GM23338 (cell line): ENCODE measurements at regions not wholly inside any gene's neighbourhood (a gene's known extent, or its start where the extent isn't known, plus 50 kb on each side); places are given as distances from the start of the nearest gene placed in this dataset.

Experiments used
- ATAC-seq: fragments of 200-7000 bp; cut with Tn5 transposase; 3 replicates; pipeline ENCODE4 v1.9.1; 2020
- DNase-seq: peaks from one replicate; pipeline ENCODE4 v3.0.0-alpha.2; 2015; ENCODE audit warnings: low spot score
- H2AFZ ChIP-seq: fragments of 200-600 bp; sonication (generic); 2 replicates; pipeline ENCODE4 v1.8.0; 2016; ENCODE audit warnings: antibody characterized with exemption, mild to moderate bottlenecking, moderate library complexity
- H3F3A ChIP-seq: fragments of 200-600 bp; sonication (generic); replicated peaks from 2 replicates; pipeline ENCODE4 v1.8.0; 2017; ENCODE audit warnings: antibody characterized with exemption, mixed run types, low read depth
- H3K27ac ChIP-seq: fragments of 200-600 bp; sonication (generic); 2 replicates; pipeline ENCODE4 v1.6.1; 2016; ENCODE audit warnings: low read depth
- H3K27me3 ChIP-seq: fragments of 200-600 bp; sonication (generic); 2 replicates; pipeline ENCODE4 v1.8.0; 2016; ENCODE audit warnings: mild to moderate bottlenecking, mixed run types, moderate library complexity; ENCODE audit not compliant: insufficient read depth
- H3K36me3 ChIP-seq: fragments of 200-600 bp; sonication (generic); 2 replicates; pipeline ENCODE4 v1.8.0; 2016; ENCODE audit warnings: mild to moderate bottlenecking; ENCODE audit not compliant: insufficient read depth
- H3K4me1 ChIP-seq: fragments of 200-600 bp; sonication (generic); 2 replicates; pipeline ENCODE4 v1.8.0; 2016; ENCODE audit warnings: mild to moderate bottlenecking, moderate library complexity; ENCODE audit not compliant: insufficient read depth
- H3K4me2 ChIP-seq: fragments of 200-600 bp; sonication (generic); 2 replicates; pipeline ENCODE4 v1.7.1; 2017; ENCODE audit warnings: mixed run types
- H3K4me3 ChIP-seq: fragments of 200-600 bp; sonication (generic); 2 replicates; pipeline ENCODE4 v1.6.1; 2016; ENCODE audit warnings: mixed run types
- H3K79me2 ChIP-seq: fragments of 200-600 bp; sonication (generic); replicated peaks from 2 replicates; pipeline ENCODE4 v1.8.0; 2017; ENCODE audit warnings: mild to moderate bottlenecking; ENCODE audit not compliant: insufficient read depth
- H3K9me2 ChIP-seq: fragments of 200-600 bp; sonication (generic); 2 replicates; pipeline ENCODE4 v1.8.0; 2017; ENCODE audit not compliant: insufficient read depth
- H4K20me1 ChIP-seq: fragments of 200-600 bp; sonication (generic); replicated peaks from 2 replicates; pipeline ENCODE4 v1.8.0; 2017; ENCODE audit warnings: mild to moderate bottlenecking; ENCODE audit not compliant: insufficient read depth
- H3K27ac Mint-ChIP-seq: 2 replicates; pipeline ENCODE4 v1.8.0; 2020; ENCODE audit warnings: inconsistent platforms, mild to moderate bottlenecking, moderate library complexity, mixed read lengths
- H3K27me3 Mint-ChIP-seq: 3 replicates; pipeline ENCODE4 v1.8.0; 2022; ENCODE audit warnings: low read depth, mild to moderate bottlenecking, moderate library complexity, mixed read lengths, inconsistent platforms; ENCODE audit not compliant: insufficient read depth, poor library complexity
- H3K36me3 Mint-ChIP-seq: 3 replicates; pipeline ENCODE4 v1.8.0; 2021; ENCODE audit warnings: low read depth, mild to moderate bottlenecking, inconsistent platforms, moderate library complexity, mixed read lengths
- H3K4me1 Mint-ChIP-seq: 3 replicates; pipeline ENCODE4 v1.8.0; 2020; ENCODE audit warnings: mild to moderate bottlenecking, inconsistent platforms, mixed read lengths
- H3K4me3 Mint-ChIP-seq: 3 replicates; pipeline ENCODE4 v1.8.0; 2021; ENCODE audit warnings: moderate library complexity, mild to moderate bottlenecking, inconsistent platforms, mixed read lengths
- H3K9me3 Mint-ChIP-seq: 3 replicates; pipeline ENCODE4 v1.8.0; 2020; ENCODE audit warnings: moderate library complexity, mild to moderate bottlenecking, inconsistent platforms, mixed read lengths
- CREB1 ChIP-seq: fragments of 250-450 bp; sonication (Bioruptor Pico); IDR thresholded peaks from 2 replicates; pipeline ENCODE4 v1.5.0; 2020; ENCODE audit warnings: low read depth, mild to moderate bottlenecking, moderate library complexity
- JUNB ChIP-seq: IDR thresholded peaks from one replicate; pipeline ENCODE4 v1.6.1; 2016; ENCODE audit warnings: antibody characterized with exemption; ENCODE audit not compliant: unreplicated experiment
- NANOG ChIP-seq: IDR thresholded peaks from 2 replicates; pipeline ENCODE4 v1.6.1; 2016; ENCODE audit warnings: antibody characterized with exemption, borderline replicate concordance
- POLR2AphosphoS5 ChIP-seq: IDR thresholded peaks from 2 replicates; pipeline ENCODE4 v1.6.1; 2016; ENCODE audit warnings: antibody characterized with exemption, low read depth
- ZNF114 ChIP-seq: fragments of 250-450 bp; sonication (Bioruptor Pico); IDR thresholded peaks from 2 replicates; pipeline ENCODE4 v1.5.0; 2020; ENCODE audit warnings: mild to moderate bottlenecking, moderate library complexity
- ZNF331 ChIP-seq: fragments of 250-450 bp; sonication (Bioruptor Pico); IDR thresholded peaks from 2 replicates; pipeline ENCODE4 v1.5.0; 2020; ENCODE audit warnings: low read depth, mild to moderate bottlenecking, moderate library complexity
- TF ChIP-seq, protein P1 (sequence below): IDR thresholded peaks from one replicate; pipeline ENCODE4 v1.6.1; 2018; ENCODE audit warnings: antibody characterized with exemption; ENCODE audit not compliant: unreplicated experiment
- TF ChIP-seq, protein P2 (sequence below), 2 experiments: fragments of 200-600 bp in 1 of 2; sonication (generic) in 1 of 2; conservative IDR thresholded peaks; 2 replicates each; pipeline versions ENCODE4 v1.5.1 to v1.6.1; 2016 to 2017; ENCODE audit warnings: antibody characterized with exemption in 2 of 2, low read depth in 2 of 2, mild to moderate bottlenecking in 2 of 2, moderate library complexity in 1 of 2
- TF ChIP-seq, protein P3 (sequence below): fragments of 250-450 bp; sonication (Bioruptor Pico); IDR thresholded peaks from 2 replicates; pipeline ENCODE4 v1.5.0; 2020; ENCODE audit warnings: mild to moderate bottlenecking, moderate library complexity

DNA sequence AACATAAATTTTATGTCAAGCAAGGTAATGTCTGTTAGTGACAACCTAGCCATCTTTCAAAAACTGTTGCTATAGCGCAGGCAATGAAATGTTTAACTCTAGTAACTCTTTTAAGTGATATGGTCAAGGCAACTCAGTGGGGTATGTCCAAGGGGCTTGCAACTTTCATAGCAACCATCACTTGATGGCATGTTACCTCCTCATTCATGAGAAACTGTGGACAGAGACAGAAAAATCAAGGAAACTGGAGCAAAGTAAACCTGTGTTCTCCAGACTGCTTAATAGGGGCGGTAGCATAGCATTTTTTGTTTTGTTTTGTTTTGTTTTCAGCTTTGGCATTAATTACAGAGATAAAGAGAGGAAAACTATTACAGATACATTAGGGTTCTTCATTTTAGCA, 1456.8 kb upstream of the AGA start:
- no peaks in the 10 kb centered on the region for H3K36me3 ChIP-seq
- no peak overlapping the region for H3K27ac ChIP-seq
- no peaks in the 10 kb centered on the region for H3F3A ChIP-seq
- Mint-ChIP-seq H3K9me3 (no peaks in the 10 kb centered on the region), H3K36me3 (no peaks in the 10 kb centered on the region; the same call in 2 of the 3 replicates), H3K4me1 (no peaks in the 10 kb centered on the region), H3K27me3 (peaks cover 3% of the 10 kb centered on the region), H3K27ac (no peak overlapping the region), H3K4me3 (no peak overlapping the region)
- H3K79me2 ChIP-seq = no peaks in the 10 kb centered on the region
- no peaks in the 10 kb centered on the region for H3K4me1 ChIP-seq
- no peak overlapping the region for H3K4me2 ChIP-seq
- DNase-seq (no peak), ATAC-seq (no peak)
- H3K27me3 ChIP-seq = no peaks in the 10 kb centered on the region
- no peak overlapping the region for H3K4me3 ChIP-seq
- peak overlapping the region; percentile 78; the same call in 1 of the 2 replicates for H2AFZ ChIP-seq
- TF ChIP-seq CREB1 (CRISPR knock-in tag) = no peak
- TF ChIP-seq, protein P1, sequence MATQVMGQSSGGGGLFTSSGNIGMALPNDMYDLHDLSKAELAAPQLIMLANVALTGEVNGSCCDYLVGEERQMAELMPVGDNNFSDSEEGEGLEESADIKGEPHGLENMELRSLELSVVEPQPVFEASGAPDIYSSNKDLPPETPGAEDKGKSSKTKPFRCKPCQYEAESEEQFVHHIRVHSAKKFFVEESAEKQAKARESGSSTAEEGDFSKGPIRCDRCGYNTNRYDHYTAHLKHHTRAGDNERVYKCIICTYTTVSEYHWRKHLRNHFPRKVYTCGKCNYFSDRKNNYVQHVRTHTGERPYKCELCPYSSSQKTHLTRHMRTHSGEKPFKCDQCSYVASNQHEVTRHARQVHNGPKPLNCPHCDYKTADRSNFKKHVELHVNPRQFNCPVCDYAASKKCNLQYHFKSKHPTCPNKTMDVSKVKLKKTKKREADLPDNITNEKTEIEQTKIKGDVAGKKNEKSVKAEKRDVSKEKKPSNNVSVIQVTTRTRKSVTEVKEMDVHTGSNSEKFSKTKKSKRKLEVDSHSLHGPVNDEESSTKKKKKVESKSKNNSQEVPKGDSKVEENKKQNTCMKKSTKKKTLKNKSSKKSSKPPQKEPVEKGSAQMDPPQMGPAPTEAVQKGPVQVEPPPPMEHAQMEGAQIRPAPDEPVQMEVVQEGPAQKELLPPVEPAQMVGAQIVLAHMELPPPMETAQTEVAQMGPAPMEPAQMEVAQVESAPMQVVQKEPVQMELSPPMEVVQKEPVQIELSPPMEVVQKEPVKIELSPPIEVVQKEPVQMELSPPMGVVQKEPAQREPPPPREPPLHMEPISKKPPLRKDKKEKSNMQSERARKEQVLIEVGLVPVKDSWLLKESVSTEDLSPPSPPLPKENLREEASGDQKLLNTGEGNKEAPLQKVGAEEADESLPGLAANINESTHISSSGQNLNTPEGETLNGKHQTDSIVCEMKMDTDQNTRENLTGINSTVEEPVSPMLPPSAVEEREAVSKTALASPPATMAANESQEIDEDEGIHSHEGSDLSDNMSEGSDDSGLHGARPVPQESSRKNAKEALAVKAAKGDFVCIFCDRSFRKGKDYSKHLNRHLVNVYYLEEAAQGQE = no peak
- TF ChIP-seq JUNB = no peak
- no peak for TF ChIP-seq POLR2AphosphoS5
- no peak for TF ChIP-seq ZNF114 (CRISPR knock-in tag)
- TF ChIP-seq, protein P2, sequence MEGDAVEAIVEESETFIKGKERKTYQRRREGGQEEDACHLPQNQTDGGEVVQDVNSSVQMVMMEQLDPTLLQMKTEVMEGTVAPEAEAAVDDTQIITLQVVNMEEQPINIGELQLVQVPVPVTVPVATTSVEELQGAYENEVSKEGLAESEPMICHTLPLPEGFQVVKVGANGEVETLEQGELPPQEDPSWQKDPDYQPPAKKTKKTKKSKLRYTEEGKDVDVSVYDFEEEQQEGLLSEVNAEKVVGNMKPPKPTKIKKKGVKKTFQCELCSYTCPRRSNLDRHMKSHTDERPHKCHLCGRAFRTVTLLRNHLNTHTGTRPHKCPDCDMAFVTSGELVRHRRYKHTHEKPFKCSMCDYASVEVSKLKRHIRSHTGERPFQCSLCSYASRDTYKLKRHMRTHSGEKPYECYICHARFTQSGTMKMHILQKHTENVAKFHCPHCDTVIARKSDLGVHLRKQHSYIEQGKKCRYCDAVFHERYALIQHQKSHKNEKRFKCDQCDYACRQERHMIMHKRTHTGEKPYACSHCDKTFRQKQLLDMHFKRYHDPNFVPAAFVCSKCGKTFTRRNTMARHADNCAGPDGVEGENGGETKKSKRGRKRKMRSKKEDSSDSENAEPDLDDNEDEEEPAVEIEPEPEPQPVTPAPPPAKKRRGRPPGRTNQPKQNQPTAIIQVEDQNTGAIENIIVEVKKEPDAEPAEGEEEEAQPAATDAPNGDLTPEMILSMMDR (conservative IDR thresholded peaks at IDR 0.05; ENCODE audit: low read depth in 2 of 2) = no peak
- TF ChIP-seq NANOG = no peak
- TF ChIP-seq, protein P3, sequence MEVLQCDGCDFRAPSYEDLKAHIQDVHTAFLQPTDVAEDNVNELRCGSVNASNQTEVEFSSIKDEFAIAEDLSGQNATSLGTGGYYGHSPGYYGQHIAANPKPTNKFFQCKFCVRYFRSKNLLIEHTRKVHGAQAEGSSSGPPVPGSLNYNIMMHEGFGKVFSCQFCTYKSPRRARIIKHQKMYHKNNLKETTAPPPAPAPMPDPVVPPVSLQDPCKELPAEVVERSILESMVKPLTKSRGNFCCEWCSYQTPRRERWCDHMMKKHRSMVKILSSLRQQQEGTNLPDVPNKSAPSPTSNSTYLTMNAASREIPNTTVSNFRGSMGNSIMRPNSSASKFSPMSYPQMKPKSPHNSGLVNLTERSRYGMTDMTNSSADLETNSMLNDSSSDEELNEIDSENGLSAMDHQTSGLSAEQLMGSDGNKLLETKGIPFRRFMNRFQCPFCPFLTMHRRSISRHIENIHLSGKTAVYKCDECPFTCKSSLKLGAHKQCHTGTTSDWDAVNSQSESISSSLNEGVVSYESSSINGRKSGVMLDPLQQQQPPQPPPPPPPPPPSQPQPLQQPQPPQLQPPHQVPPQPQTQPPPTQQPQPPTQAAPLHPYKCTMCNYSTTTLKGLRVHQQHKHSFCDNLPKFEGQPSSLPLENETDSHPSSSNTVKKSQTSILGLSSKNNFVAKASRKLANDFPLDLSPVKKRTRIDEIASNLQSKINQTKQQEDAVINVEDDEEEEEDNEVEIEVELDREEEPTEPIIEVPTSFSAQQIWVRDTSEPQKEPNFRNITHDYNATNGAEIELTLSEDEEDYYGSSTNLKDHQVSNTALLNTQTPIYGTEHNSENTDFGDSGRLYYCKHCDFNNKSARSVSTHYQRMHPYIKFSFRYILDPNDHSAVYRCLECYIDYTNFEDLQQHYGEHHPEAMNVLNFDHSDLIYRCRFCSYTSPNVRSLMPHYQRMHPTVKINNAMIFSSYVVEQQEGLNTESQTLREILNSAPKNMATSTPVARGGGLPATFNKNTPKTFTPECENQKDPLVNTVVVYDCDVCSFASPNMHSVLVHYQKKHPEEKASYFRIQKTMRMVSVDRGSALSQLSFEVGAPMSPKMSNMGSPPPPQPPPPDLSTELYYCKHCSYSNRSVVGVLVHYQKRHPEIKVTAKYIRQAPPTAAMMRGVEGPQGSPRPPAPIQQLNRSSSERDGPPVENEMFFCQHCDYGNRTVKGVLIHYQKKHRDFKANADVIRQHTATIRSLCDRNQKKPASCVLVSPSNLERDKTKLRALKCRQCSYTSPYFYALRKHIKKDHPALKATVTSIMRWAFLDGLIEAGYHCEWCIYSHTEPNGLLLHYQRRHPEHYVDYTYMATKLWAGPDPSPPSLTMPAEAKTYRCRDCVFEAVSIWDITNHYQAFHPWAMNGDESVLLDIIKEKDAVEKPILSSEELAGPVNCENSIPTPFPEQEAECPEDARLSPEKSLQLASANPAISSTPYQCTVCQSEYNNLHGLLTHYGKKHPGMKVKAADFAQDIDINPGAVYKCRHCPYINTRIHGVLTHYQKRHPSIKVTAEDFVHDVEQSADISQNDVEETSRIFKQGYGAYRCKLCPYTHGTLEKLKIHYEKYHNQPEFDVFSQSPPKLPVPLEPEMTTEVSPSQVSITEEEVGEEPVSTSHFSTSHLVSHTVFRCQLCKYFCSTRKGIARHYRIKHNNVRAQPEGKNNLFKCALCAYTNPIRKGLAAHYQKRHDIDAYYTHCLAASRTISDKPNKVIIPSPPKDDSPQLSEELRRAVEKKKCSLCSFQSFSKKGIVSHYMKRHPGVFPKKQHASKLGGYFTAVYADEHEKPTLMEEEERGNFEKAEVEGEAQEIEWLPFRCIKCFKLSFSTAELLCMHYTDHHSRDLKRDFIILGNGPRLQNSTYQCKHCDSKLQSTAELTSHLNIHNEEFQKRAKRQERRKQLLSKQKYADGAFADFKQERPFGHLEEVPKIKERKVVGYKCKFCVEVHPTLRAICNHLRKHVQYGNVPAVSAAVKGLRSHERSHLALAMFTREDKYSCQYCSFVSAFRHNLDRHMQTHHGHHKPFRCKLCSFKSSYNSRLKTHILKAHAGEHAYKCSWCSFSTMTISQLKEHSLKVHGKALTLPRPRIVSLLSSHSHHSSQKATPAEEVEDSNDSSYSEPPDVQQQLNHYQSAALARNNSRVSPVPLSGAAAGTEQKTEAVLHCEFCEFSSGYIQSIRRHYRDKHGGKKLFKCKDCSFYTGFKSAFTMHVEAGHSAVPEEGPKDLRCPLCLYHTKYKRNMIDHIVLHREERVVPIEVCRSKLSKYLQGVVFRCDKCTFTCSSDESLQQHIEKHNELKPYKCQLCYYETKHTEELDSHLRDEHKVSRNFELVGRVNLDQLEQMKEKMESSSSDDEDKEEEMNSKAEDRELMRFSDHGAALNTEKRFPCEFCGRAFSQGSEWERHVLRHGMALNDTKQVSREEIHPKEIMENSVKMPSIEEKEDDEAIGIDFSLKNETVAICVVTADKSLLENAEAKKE (CRISPR knock-in tag) = no peak
- no peak for TF ChIP-seq ZNF331 (CRISPR knock-in tag)
- H4K20me1 ChIP-seq = no peaks in the 10 kb centered on the region
- H3K9me2 ChIP-seq = no peaks in the 10 kb centered on the region
